HEK293 (cell line): ENCODE measurements at regions not wholly inside any gene's neighbourhood (a gene's known extent, or its start where the extent isn't known, plus 50 kb on each side); places are given as distances from the start of the nearest gene placed in this dataset.

Experiments
- CTCF ChIA-PET: fragments of 350-600 bp; formaldehyde crosslinking; extraction: SDS; loops from one replicate; lab custom pipeline; 2021; ENCODE audit warnings: antibody characterized with exemption; lab: Yijun Ruan, JAX
- POLR2A ChIA-PET: fragments of 300-600 bp; formaldehyde crosslinking; extraction: SDS; loops from one replicate; lab custom pipeline; 2020; ENCODE audit warnings: antibody characterized with exemption, inconsistent platforms; lab: Yijun Ruan, JAX
- H3K27ac ChIP-seq: fragments of 200-500 bp; sonication (Bioruptor generic); 2 replicates; pipeline ENCODE4 v1.5.1; 2014; ENCODE audit warnings: low read depth, low read length, control low read depth, inconsistent platforms; ENCODE audit errors: extremely low read depth
- H3K36me3 ChIP-seq, 2 experiments: fragments of 200-500 bp in 1 of 2; sonication (Bioruptor generic) in 1 of 2; 1 replicate in 1 of 2; 2 replicates in 1 of 2; pipeline ENCODE4 v1.5.1; 2014 to 2017; ENCODE audit warnings: inconsistent platforms in 2 of 2, low read length in 2 of 2; ENCODE audit not compliant: control insufficient read depth in 2 of 2, insufficient read depth in 1 of 2
- H3K4me1 ChIP-seq: fragments of 200-500 bp; sonication (Bioruptor generic); 2 replicates; pipeline ENCODE4 v1.5.1; 2014; ENCODE audit warnings: mild to moderate bottlenecking, low read length, inconsistent platforms; ENCODE audit not compliant: control insufficient read depth, insufficient read depth
- H3K4me3 ChIP-seq: 2 replicates; pipeline ENCODE4 v1.5.1; 2011; ENCODE audit warnings: low read depth, mild to moderate bottlenecking, control low read depth, low read length, moderate library complexity
- H3K9me3 ChIP-seq: fragments of 200-500 bp; sonication (Bioruptor generic); 2 replicates; pipeline ENCODE4 v1.5.1; 2014; ENCODE audit warnings: low read depth, low read length, inconsistent platforms; ENCODE audit not compliant: control insufficient read depth, insufficient read depth
- HOXD13 ChIP-seq: sonication (generic); formaldehyde crosslinking; IDR thresholded peaks from 2 replicates; pipeline ENCODE4 v1.8.0; 2022; ENCODE audit warnings: missing genetic modification reagents, borderline replicate concordance
- PRDM4 ChIP-seq: fragments of 450-650 bp; formaldehyde crosslinking; IDR thresholded peaks from 2 replicates; pipeline ENCODE4 v1.5.1; 2017; ENCODE audit warnings: missing biosample characterization, missing genetic modification characterization
- TRIM28 ChIP-seq: IDR thresholded peaks from 2 replicates; pipeline ENCODE4 v1.6.1; 2011; ENCODE audit warnings: low read length, control low read depth, borderline replicate concordance
- ZBTB44 ChIP-seq: fragments of 450-650 bp; IDR thresholded peaks from 2 replicates; pipeline ENCODE4 v1.5.1; 2018; ENCODE audit warnings: missing biosample characterization, mild to moderate bottlenecking, missing genetic modification characterization
- ZFP37 ChIP-seq: fragments of 450-650 bp; formaldehyde crosslinking; IDR thresholded peaks from 2 replicates; pipeline ENCODE4 v1.5.1; 2016; ENCODE audit warnings: missing biosample characterization, missing genetic modification characterization
- ZFP41 ChIP-seq: fragments of 450-650 bp; formaldehyde crosslinking; IDR thresholded peaks from 2 replicates; pipeline ENCODE4 v1.5.1; 2016; ENCODE audit warnings: missing biosample characterization, missing genetic modification characterization, borderline replicate concordance
- ZNF10 ChIP-seq: fragments of 450-650 bp; formaldehyde crosslinking; IDR thresholded peaks from 2 replicates; pipeline ENCODE4 v1.5.1; 2017; ENCODE audit warnings: missing biosample characterization, missing genetic modification characterization
- ZNF132 ChIP-seq: fragments of 450-650 bp; formaldehyde crosslinking; IDR thresholded peaks from 2 replicates; pipeline ENCODE4 v1.5.1; 2017; ENCODE audit warnings: missing biosample characterization, missing genetic modification characterization, borderline replicate concordance
- ZNF133 ChIP-seq: fragments of 450-650 bp; formaldehyde crosslinking; IDR thresholded peaks from 2 replicates; pipeline ENCODE4 v1.5.1; 2016; ENCODE audit warnings: missing biosample characterization, missing genetic modification characterization
- ZNF16 ChIP-seq: fragments of 450-650 bp; formaldehyde crosslinking; IDR thresholded peaks from 2 replicates; pipeline ENCODE4 v1.5.1; 2016; ENCODE audit warnings: low read depth, missing biosample characterization, missing genetic modification characterization
- ZNF18 ChIP-seq: fragments of 450-650 bp; formaldehyde crosslinking; IDR thresholded peaks from 2 replicates; pipeline ENCODE4 v1.5.1; 2016; ENCODE audit warnings: missing biosample characterization, missing genetic modification characterization
- ZNF362 ChIP-seq: fragments of 450-650 bp; formaldehyde crosslinking; IDR thresholded peaks from 2 replicates; pipeline ENCODE4 v1.5.1; 2016; ENCODE audit warnings: missing biosample characterization, missing genetic modification characterization
- ZNF391 ChIP-seq: fragments of 450-650 bp; formaldehyde crosslinking; IDR thresholded peaks from 2 replicates; pipeline ENCODE4 v1.5.1; 2016; ENCODE audit warnings: low read depth, missing biosample characterization, missing genetic modification characterization, borderline replicate concordance
- ZNF488 ChIP-seq: fragments of 450-650 bp; formaldehyde crosslinking; IDR thresholded peaks from 2 replicates; pipeline ENCODE4 v1.5.1; 2016; ENCODE audit warnings: missing biosample characterization, missing genetic modification characterization
- ZNF510 ChIP-seq: fragments of 450-650 bp; formaldehyde crosslinking; IDR thresholded peaks from 2 replicates; pipeline ENCODE4 v1.5.1; 2018; ENCODE audit warnings: mild to moderate bottlenecking, missing genetic modification characterization, missing biosample characterization; ENCODE audit not compliant: insufficient replicate concordance
- ZNF513 ChIP-seq: fragments of 450-650 bp; IDR thresholded peaks from 2 replicates; pipeline ENCODE4 v1.5.1; 2018; ENCODE audit warnings: missing biosample characterization, missing genetic modification characterization
- ZNF530 ChIP-seq: fragments of 450-650 bp; formaldehyde crosslinking; IDR thresholded peaks from 2 replicates; pipeline ENCODE4 v1.5.1; 2016; ENCODE audit warnings: low read depth, missing biosample characterization, missing genetic modification characterization
- ZNF548 ChIP-seq: fragments of 450-650 bp; formaldehyde crosslinking; IDR thresholded peaks from 2 replicates; pipeline ENCODE4 v1.5.1; 2016; ENCODE audit warnings: missing biosample characterization, missing genetic modification characterization
- ZNF555 ChIP-seq: fragments of 450-650 bp; formaldehyde crosslinking; conservative IDR thresholded peaks from 2 replicates; pipeline ENCODE4 v1.5.1; 2017; ENCODE audit warnings: missing biosample characterization, mild to moderate bottlenecking, missing genetic modification characterization, inconsistent platforms
- ZNF560 ChIP-seq: fragments of 450-650 bp; formaldehyde crosslinking; IDR thresholded peaks from 2 replicates; pipeline ENCODE4 v1.5.1; 2017; ENCODE audit warnings: missing biosample characterization, missing genetic modification characterization, borderline replicate concordance
- ZNF621 ChIP-seq: fragments of 450-650 bp; formaldehyde crosslinking; IDR thresholded peaks from 2 replicates; pipeline ENCODE4 v1.5.1; 2017; ENCODE audit warnings: missing biosample characterization, missing genetic modification characterization
- ZNF701 ChIP-seq: fragments of 450-650 bp; formaldehyde crosslinking; IDR thresholded peaks from 2 replicates; pipeline ENCODE4 v1.5.1; 2016; ENCODE audit warnings: missing biosample characterization, missing genetic modification characterization

- no peaks in the 10 kb centered on the region for H3K4me1 ChIP-seq
Observed at GRCh38 chr10:131759347-131759746, 141.5 kb upstream of the PPP2R2D start.

GRCh38 chr10:131760416-131761166 is 140.2 kb upstream of the PPP2R2D start:
- Histone ChIP-seq H3K9me3 (no peaks in the 10 kb centered on the region), H3K4me3 (no peak overlapping the region), H3K4me1 (no peaks in the 10 kb centered on the region), H3K27ac (no peak overlapping the region), H3K36me3 (no peaks in the 10 kb centered on the region)
- CTCF ChIA-PET, result interaction anchor here (0.7 kb wide), 1 partner anchor 966 kb away, joined by 3 read pairs; no protein-coding TSS in a partner anchor
- POLR2A ChIA-PET, result no interaction called here
- TF ChIP-seq ZNF362 (tag by site-specific recombination) (no peak), ZNF530 (tag by site-specific recombination) (no peak), ZNF701 (tag by site-specific recombination) (no peak), ZNF548 (tag by site-specific recombination) (no peak), PRDM4 (no peak), ZNF488 (tag by site-specific recombination) (no peak), ZNF391 (tag by site-specific recombination) (no peak), ZNF621 (tag by site-specific recombination) (no peak), HOXD13 (CRISPR knock-in tag) (no peak), ZNF510 (no peak), ZFP37 (tag by site-specific recombination) (no peak), ZNF555 (no peak), ZNF133 (no peak)

More at GRCh38 chr10:131759347-131759746, 141.5 kb upstream of the PPP2R2D start:
- no peaks in the 10 kb centered on the region for H3K9me3 ChIP-seq
- H3K27ac ChIP-seq, result no peak overlapping the region
- POLR2A ChIA-PET, result interaction anchor here (0.6 kb wide), 1 partner anchor 371 kb away, joined by 4 read pairs; no protein-coding TSS in a partner anchor
- H3K36me3 ChIP-seq, result no peaks in the 10 kb centered on the region
- no peak for TF ChIP-seq ZFP41 (tag by site-specific recombination)
- no peak for TF ChIP-seq ZNF18 (tag by site-specific recombination)
- no peak for TF ChIP-seq ZNF16
- TF ChIP-seq ZBTB44 (tag by site-specific recombination), result no peak
- TF ChIP-seq ZNF10 (tag by site-specific recombination), result no peak
- TF ChIP-seq TRIM28, result no peak
- no peak for TF ChIP-seq ZNF560 (tag by site-specific recombination)
- TF ChIP-seq ZNF513 (tag by site-specific recombination), result no peak
- no peak for TF ChIP-seq ZNF132 (tag by site-specific recombination)
- CTCF ChIA-PET, result no interaction called here
- no peak overlapping the region for H3K4me3 ChIP-seq
